ENCODE measurements at regions not wholly inside any gene's neighbourhood (a gene's known extent, or its start where the extent isn't known, plus 50 kb on each side); places are given as distances from the start of the nearest gene placed in this dataset.

- TF ChIP-seq ASH2L (IDR thresholded peaks at IDR 0.05; ENCODE audit: low read length) = no peak
Measured at GRCh38 chr11:95675585-95675984, 114.0 kb downstream of the FAM76B start (continued).
